ENCODE measurements at regions not wholly inside any gene's neighbourhood (a gene's known extent, or its start where the extent isn't known, plus 50 kb on each side); places are given as distances from the start of the nearest gene placed in this dataset.

DNA sequence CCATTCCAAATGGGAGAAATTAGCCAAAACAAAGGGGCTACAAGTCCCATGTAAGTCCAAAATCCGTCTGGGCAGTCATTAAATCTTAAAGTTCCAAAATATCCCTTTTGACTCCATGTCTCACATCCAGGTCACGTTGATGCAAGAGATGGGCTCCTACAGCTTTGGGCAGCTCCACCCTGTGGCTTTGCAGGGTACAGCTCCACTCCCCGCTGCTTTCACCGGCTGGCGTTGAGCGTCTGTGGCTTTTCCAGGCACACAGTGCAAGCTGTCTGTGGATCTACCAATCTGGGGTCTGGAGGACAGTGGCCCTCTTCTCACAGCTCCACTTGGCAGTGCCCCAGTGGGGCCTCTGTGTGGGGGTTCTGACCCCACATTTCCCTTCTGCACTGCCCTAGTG, 130.2 kb downstream of the TPR start (continued):
- TF ChIP-seq, protein P1, sequence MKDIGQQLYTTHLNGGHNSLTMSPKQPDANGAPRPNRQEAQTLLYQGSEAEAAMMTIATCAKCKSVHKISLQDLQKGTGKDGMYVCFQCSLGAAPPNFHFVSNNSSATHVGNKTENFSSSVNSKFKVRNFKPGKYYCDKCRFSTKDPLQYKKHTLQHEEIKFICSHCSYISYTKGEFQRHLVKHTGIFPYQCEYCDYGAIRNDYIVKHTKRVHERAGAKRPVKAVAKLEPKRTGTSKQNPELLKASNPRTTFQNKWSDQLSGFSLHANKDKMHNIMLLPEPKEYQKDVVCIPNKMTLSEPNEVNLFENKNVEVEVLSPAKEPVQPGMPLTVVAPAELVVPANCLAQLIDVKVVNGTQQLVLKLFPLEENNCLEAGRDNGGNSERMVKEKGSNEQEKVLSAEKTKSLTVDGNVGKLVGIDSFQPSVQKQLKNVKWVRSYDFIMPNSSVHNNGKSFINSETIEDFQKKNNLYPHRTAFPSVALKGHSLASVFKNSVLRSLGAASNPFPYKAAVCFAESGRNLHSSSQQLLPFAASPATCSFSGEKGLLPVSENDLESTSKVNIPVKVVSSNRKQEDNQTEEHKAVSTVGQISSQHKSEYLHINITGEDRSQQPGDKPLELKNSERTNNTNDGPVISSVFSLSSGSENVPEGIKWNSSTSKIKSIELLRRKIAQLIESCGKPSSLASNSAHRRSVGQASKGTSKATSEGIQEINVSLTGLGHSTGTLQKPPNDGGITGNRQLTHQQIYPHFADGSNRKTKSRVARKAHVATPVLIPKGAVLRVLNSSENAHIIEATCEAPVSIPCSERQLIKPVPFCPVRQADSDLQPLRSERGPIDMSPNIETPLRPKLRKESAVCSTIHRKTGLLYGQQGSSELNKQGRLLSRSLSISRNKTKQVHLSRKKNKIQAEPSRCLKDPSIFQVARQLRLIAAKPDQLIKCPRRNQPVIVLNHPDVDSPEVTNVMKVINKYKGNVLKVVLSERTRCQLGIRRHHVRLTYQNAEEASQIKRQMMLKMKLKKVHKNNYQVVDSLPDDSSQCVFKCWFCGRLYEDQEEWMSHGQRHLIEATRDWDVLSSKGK (CRISPR knock-in tag; IDR thresholded peaks at IDR 0.05): no peak
- TF ChIP-seq EHMT2 (IDR thresholded peaks at IDR 0.05) (0 out of 2 replicates have a peak, but pooled peaks have one; percentile 16), ZC3H11A (IDR thresholded peaks at IDR 0.05; ENCODE audit: low read depth, low read length) (no peak), CTBP1 (IDR thresholded peaks at IDR 0.05; ENCODE audit: borderline replicate concordance) (0 out of 2 replicates have a peak, but pooled peaks have one; percentile 20), ZNF785 (CRISPR knock-in tag; IDR thresholded peaks at IDR 0.05) (no peak), KLF10 (CRISPR knock-in tag; IDR thresholded peaks at IDR 0.05) (no peak), ZNF57 (CRISPR knock-in tag; IDR thresholded peaks at IDR 0.05) (no peak), TRIM24 (IDR thresholded peaks at IDR 0.05) (no peak), PTTG1 (tag; IDR thresholded peaks at IDR 0.05; ENCODE audit: low read depth) (no peak), POLR3A (IDR thresholded peaks at IDR 0.05; ENCODE audit: borderline replicate concordance, extremely low read depth, insufficient read depth, insufficient read length) (no peak), ZNF696 (CRISPR knock-in tag; conservative IDR thresholded peaks at IDR 0.05) (no peak), NONO (IDR thresholded peaks at IDR 0.05; ENCODE audit: low read depth in 2 of 2, low read length in 1 of 2) (no peak), NCOA1 (IDR thresholded peaks at IDR 0.05; ENCODE audit: low read depth) (no peak), BHLHE40 (IDR thresholded peaks at IDR 0.05; ENCODE audit: low read length) (no peak), CREBBP (IDR thresholded peaks at IDR 0.05; ENCODE audit: low read depth, low read length) (no peak), MCM7 (IDR thresholded peaks at IDR 0.05) (no peak), ZNF121 (CRISPR knock-in tag; conservative IDR thresholded peaks at IDR 0.05) (no peak), CEBPB (tag; IDR thresholded peaks at IDR 0.05) (peak; percentile 53; the same call in 1 of the 2 replicates), ZNF77 (CRISPR knock-in tag; IDR thresholded peaks at IDR 0.05) (no peak), RAD51 (IDR thresholded peaks at IDR 0.05; ENCODE audit: borderline replicate concordance, low read depth) (no peak), SREBF1 (IDR thresholded peaks at IDR 0.05; ENCODE audit: borderline replicate concordance, low read depth, low read length) (no peak), ZNF444 (CRISPR knock-in tag; IDR thresholded peaks at IDR 0.05) (no peak)
- TF ChIP-seq, protein P2, sequence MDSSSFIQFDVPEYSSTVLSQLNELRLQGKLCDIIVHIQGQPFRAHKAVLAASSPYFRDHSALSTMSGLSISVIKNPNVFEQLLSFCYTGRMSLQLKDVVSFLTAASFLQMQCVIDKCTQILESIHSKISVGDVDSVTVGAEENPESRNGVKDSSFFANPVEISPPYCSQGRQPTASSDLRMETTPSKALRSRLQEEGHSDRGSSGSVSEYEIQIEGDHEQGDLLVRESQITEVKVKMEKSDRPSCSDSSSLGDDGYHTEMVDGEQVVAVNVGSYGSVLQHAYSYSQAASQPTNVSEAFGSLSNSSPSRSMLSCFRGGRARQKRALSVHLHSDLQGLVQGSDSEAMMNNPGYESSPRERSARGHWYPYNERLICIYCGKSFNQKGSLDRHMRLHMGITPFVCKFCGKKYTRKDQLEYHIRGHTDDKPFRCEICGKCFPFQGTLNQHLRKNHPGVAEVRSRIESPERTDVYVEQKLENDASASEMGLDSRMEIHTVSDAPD (CRISPR knock-in tag; IDR thresholded peaks at IDR 0.05): no peak
- TF ChIP-seq, protein P3, sequence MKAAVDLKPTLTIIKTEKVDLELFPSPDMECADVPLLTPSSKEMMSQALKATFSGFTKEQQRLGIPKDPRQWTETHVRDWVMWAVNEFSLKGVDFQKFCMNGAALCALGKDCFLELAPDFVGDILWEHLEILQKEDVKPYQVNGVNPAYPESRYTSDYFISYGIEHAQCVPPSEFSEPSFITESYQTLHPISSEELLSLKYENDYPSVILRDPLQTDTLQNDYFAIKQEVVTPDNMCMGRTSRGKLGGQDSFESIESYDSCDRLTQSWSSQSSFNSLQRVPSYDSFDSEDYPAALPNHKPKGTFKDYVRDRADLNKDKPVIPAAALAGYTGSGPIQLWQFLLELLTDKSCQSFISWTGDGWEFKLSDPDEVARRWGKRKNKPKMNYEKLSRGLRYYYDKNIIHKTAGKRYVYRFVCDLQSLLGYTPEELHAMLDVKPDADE (conservative IDR thresholded peaks at IDR 0.05; ENCODE audit: control insufficient read depth, low read depth, low read length): no peak
- TF ChIP-seq, protein P4, sequence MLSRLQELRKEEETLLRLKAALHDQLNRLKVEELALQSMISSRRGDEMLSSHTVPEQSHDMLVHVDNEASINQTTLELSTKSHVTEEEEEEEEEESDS (CRISPR knock-in tag; IDR thresholded peaks at IDR 0.05): no peak
- TF ChIP-seq, protein P5, sequence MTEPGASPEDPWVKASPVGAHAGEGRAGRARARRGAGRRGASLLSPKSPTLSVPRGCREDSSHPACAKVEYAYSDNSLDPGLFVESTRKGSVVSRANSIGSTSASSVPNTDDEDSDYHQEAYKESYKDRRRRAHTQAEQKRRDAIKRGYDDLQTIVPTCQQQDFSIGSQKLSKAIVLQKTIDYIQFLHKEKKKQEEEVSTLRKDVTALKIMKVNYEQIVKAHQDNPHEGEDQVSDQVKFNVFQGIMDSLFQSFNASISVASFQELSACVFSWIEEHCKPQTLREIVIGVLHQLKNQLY (CRISPR knock-in tag; conservative IDR thresholded peaks at IDR 0.05): no peak

All from K562 (cell line).